Neuron (in vitro differentiated cells): ENCODE measurements at regions not wholly inside any gene's neighbourhood (a gene's known extent, or its start where the extent isn't known, plus 50 kb on each side); places are given as distances from the start of the nearest gene placed in this dataset.
"Not testable (repeated sequence)": the region's sequence is repeated elsewhere in the genome, so short reads cannot be mapped to it uniquely, and the experiment has no call there.

Experiments
- H2AFZ ChIP-seq: one replicate; pipeline ENCODE4 v1.6.1; 2013; ENCODE audit warnings: low read depth, mild to moderate bottlenecking, inconsistent platforms, low read length, moderate library complexity
- H3K27me3 ChIP-seq: one replicate; pipeline ENCODE4 v1.6.1; 2013; ENCODE audit warnings: low read length; ENCODE audit not compliant: insufficient read depth
- H3K36me3 ChIP-seq: one replicate; pipeline ENCODE4 v1.6.1; 2013; ENCODE audit warnings: low read length; ENCODE audit not compliant: insufficient read depth
- H3K4me1 ChIP-seq: one replicate; pipeline ENCODE4 v1.6.1; 2013; ENCODE audit warnings: low read length; ENCODE audit not compliant: insufficient read depth
- H3K4me3 ChIP-seq: 2 replicates; pipeline ENCODE4 v1.5.1; 2013; ENCODE audit warnings: mild to moderate bottlenecking, low read length, moderate library complexity
- H3K9me3 ChIP-seq: one replicate; pipeline ENCODE4 v1.6.1; 2013; ENCODE audit warnings: low read length

GRCh38 chr3:103968131-103968530, 1398.6 kb upstream of the ALCAM start:
- no peaks in the 10 kb centered on the region for H3K27me3 ChIP-seq
- H3K36me3 ChIP-seq: no peaks in the 10 kb centered on the region
- no peaks in the 10 kb centered on the region for H3K9me3 ChIP-seq
- H2AFZ ChIP-seq: no peak overlapping the region
- no peak overlapping the region for H3K4me3 ChIP-seq
- no peaks in the 10 kb centered on the region for H3K4me1 ChIP-seq

GRCh38 chr3:103968751-103969150, 1398.0 kb upstream of the ALCAM start:
- H3K27me3 ChIP-seq: no peaks in the 10 kb centered on the region
- no peaks in the 10 kb centered on the region for H3K9me3 ChIP-seq
- no peak overlapping the region for H3K4me3 ChIP-seq
- no peaks in the 10 kb centered on the region for H3K4me1 ChIP-seq
- H2AFZ ChIP-seq: no peak overlapping the region
- H3K36me3 ChIP-seq: no peaks in the 10 kb centered on the region

GRCh38 chr3:103976931-103977339, 1389.8 kb upstream of the ALCAM start:
- H3K4me1 ChIP-seq: no peaks in the 10 kb centered on the region
- no peaks in the 10 kb centered on the region for H3K36me3 ChIP-seq
- H3K9me3 ChIP-seq: no peaks in the 10 kb centered on the region
- H3K4me3 ChIP-seq: no peak overlapping the region
- H3K27me3 ChIP-seq: no peaks in the 10 kb centered on the region
- no peak overlapping the region for H2AFZ ChIP-seq

GRCh38 chr3:103977417-103977816, 1389.3 kb upstream of the ALCAM start:
- Histone ChIP-seq H2AFZ (no peak overlapping the region), H3K4me3 (no peak overlapping the region), H3K36me3 (no peaks in the 10 kb centered on the region), H3K9me3 (no peaks in the 10 kb centered on the region), H3K4me1 (no peaks in the 10 kb centered on the region), H3K27me3 (no peaks in the 10 kb centered on the region)

- Histone ChIP-seq H3K4me1 (no peaks in the 10 kb centered on the region), H3K27me3 (no peaks in the 10 kb centered on the region), H2AFZ (no peak overlapping the region), H3K4me3 (no peak overlapping the region), H3K36me3 (no peaks in the 10 kb centered on the region), H3K9me3 (no peaks in the 10 kb centered on the region)
These were observed 1375.1 kb upstream of the ALCAM start for GRCh38 chr3:103991461-103992115.

GRCh38 chr3:103992469-103992868, 1374.2 kb upstream of the ALCAM start:
- Histone ChIP-seq H3K36me3 (no peaks in the 10 kb centered on the region), H3K4me3 (no peak overlapping the region), H3K9me3 (no peaks in the 10 kb centered on the region), H3K4me1 (no peaks in the 10 kb centered on the region), H3K27me3 (no peaks in the 10 kb centered on the region), H2AFZ (no peak overlapping the region)

GRCh38 chr3:104004956-104005355, 1361.8 kb upstream of the ALCAM start:
- Histone ChIP-seq H3K4me3 (no peak overlapping the region), H2AFZ (no peak overlapping the region), H3K4me1 (no peaks in the 10 kb centered on the region), H3K36me3 (no peaks in the 10 kb centered on the region), H3K27me3 (no peaks in the 10 kb centered on the region), H3K9me3 (no peaks in the 10 kb centered on the region)

- H3K36me3 ChIP-seq: no peaks in the 10 kb centered on the region
- no peak overlapping the region for H3K4me3 ChIP-seq
- H2AFZ ChIP-seq: no peak overlapping the region
- H3K9me3 ChIP-seq: no peaks in the 10 kb centered on the region
- H3K27me3 ChIP-seq: no peaks in the 10 kb centered on the region
- no peaks in the 10 kb centered on the region for H3K4me1 ChIP-seq
These were observed 1360.9 kb upstream of the ALCAM start for GRCh38 chr3:104005815-104006214.

GRCh38 chr3:104018541-104018940, 1348.2 kb upstream of the ALCAM start:
- H3K4me3 ChIP-seq: no peak overlapping the region
- H3K4me1 ChIP-seq: no peaks in the 10 kb centered on the region
- no peaks in the 10 kb centered on the region for H3K27me3 ChIP-seq
- no peaks in the 10 kb centered on the region for H3K9me3 ChIP-seq
- H3K36me3 ChIP-seq: no peaks in the 10 kb centered on the region
- no peak overlapping the region for H2AFZ ChIP-seq

- Histone ChIP-seq H3K4me3 (no peak overlapping the region), H3K36me3 (no peaks in the 10 kb centered on the region), H2AFZ (no peak overlapping the region), H3K27me3 (no peaks in the 10 kb centered on the region), H3K9me3 (no peaks in the 10 kb centered on the region), H3K4me1 (peaks cover 11% of the 10 kb centered on the region)
These were observed 1335.1 kb upstream of the ALCAM start for GRCh38 chr3:104031598-104031997.

GRCh38 chr3:104032283-104032682, 1334.4 kb upstream of the ALCAM start:
- H3K4me3 ChIP-seq: no peak overlapping the region
- no peaks in the 10 kb centered on the region for H3K27me3 ChIP-seq

GRCh38 chr3:104040896-104041295, 1325.8 kb upstream of the ALCAM start:
- H3K4me3 ChIP-seq: no peak overlapping the region
- no peaks in the 10 kb centered on the region for H3K9me3 ChIP-seq
- no peaks in the 10 kb centered on the region for H3K36me3 ChIP-seq
- H2AFZ ChIP-seq: no peak overlapping the region
- H3K4me1 ChIP-seq: no peaks in the 10 kb centered on the region
- H3K27me3 ChIP-seq: no peaks in the 10 kb centered on the region

More at GRCh38 chr3:104032283-104032682, 1334.4 kb upstream of the ALCAM start:
- Histone ChIP-seq H3K4me1 (peaks cover 11% of the 10 kb centered on the region), H3K36me3 (no peaks in the 10 kb centered on the region), H3K9me3 (no peaks in the 10 kb centered on the region), H2AFZ (no peak overlapping the region)

- not testable (repeated sequence) for H2AFZ ChIP-seq, H3K9me3 ChIP-seq, H3K27me3 ChIP-seq, H3K4me1 ChIP-seq, H3K4me3 ChIP-seq, H3K36me3 ChIP-seq
These were observed 1323.6 kb upstream of the ALCAM start for GRCh38 chr3:104043001-104043543.

- Histone ChIP-seq H3K4me3 (no peak overlapping the region), H2AFZ (no peak overlapping the region), H3K36me3 (no peaks in the 10 kb centered on the region), H3K4me1 (no peaks in the 10 kb centered on the region), H3K27me3 (no peaks in the 10 kb centered on the region), H3K9me3 (no peaks in the 10 kb centered on the region)
These were observed 1322.7 kb upstream of the ALCAM start for GRCh38 chr3:104044002-104044401.
